Stomach (tissue), 4 donors: ENCODE measurements at regions not wholly inside any gene's neighbourhood (a gene's known extent, or its start where the extent isn't known, plus 50 kb on each side); places are given as distances from the start of the nearest gene placed in this dataset.

Experiments
- POLR2A ChIP-seq, 4 donors: fragments of 450-650 bp; IDR thresholded peaks; one replicate each; pipeline ENCODE4 v1.6.1; 2016; ENCODE audit warnings: antibody characterized with exemption in 4 of 4, control low read depth in 2 of 4, mild to moderate bottlenecking in 1 of 4, moderate library complexity in 1 of 4
- TF ChIP-seq, protein P1 (sequence below), 7 experiments: fragments of 450-650 bp in 4 of 7; fragments of 200-600 bp in 3 of 7; sonication (generic) in 3 of 7; IDR thresholded peaks; one replicate each; pipeline ENCODE4 v1.5.1; 2016 to 2019; ENCODE audit warnings: antibody characterized with exemption in 7 of 7, control low read depth in 2 of 7, mild to moderate bottlenecking in 1 of 7

GRCh38 chr14:43407706-43408105 is 1099.4 kb downstream of the FSCB start:
- TF ChIP-seq, protein P1, sequence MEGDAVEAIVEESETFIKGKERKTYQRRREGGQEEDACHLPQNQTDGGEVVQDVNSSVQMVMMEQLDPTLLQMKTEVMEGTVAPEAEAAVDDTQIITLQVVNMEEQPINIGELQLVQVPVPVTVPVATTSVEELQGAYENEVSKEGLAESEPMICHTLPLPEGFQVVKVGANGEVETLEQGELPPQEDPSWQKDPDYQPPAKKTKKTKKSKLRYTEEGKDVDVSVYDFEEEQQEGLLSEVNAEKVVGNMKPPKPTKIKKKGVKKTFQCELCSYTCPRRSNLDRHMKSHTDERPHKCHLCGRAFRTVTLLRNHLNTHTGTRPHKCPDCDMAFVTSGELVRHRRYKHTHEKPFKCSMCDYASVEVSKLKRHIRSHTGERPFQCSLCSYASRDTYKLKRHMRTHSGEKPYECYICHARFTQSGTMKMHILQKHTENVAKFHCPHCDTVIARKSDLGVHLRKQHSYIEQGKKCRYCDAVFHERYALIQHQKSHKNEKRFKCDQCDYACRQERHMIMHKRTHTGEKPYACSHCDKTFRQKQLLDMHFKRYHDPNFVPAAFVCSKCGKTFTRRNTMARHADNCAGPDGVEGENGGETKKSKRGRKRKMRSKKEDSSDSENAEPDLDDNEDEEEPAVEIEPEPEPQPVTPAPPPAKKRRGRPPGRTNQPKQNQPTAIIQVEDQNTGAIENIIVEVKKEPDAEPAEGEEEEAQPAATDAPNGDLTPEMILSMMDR (IDR thresholded peaks at IDR 0.05): no peak
- no peak for TF ChIP-seq POLR2A (IDR thresholded peaks at IDR 0.05)
